LNCAP (cell line): ENCODE measurements at regions not wholly inside any gene's neighbourhood (a gene's known extent, or its start where the extent isn't known, plus 50 kb on each side); places are given as distances from the start of the nearest gene placed in this dataset.

Source experiments
- TF ChIP-seq, protein P1 (sequence below): fragments of 450-650 bp; IDR thresholded peaks from 2 replicates; pipeline ENCODE4 v1.5.1; 2017; ENCODE audit warnings: mild to moderate bottlenecking

DNA sequence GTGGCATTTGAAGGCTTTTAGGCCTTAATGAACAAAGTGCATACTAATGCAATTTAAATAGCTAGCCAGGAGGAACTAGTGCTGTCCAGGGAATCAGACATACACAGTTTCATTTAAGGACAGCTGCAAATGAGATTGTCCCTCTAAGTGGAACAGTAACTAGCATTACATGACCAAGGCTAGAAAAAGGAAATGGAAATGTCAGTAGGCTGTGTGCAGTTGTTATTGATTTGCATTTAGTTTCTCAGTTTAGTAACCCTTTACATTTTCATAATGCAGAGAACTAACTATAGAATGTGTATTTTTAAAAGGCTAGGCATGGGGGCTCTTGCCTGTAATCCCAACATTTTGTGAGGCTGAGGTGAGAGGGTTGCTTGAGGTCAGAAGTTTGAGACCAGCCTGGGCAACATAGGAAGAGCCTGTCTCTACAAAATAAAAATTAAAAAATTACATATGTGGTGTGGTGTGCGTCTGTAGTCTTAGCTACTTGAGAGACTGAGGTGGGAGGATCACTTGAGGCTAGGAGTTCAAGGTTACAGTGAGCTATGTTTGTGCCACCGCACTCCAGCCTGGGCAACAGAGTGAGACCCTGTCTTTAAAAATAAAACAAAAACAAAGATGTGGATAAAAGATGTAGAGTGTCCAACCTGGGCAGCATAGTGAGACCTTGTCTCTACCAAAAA, 468.0 kb downstream of the UTRN start:
- TF ChIP-seq, protein P1, sequence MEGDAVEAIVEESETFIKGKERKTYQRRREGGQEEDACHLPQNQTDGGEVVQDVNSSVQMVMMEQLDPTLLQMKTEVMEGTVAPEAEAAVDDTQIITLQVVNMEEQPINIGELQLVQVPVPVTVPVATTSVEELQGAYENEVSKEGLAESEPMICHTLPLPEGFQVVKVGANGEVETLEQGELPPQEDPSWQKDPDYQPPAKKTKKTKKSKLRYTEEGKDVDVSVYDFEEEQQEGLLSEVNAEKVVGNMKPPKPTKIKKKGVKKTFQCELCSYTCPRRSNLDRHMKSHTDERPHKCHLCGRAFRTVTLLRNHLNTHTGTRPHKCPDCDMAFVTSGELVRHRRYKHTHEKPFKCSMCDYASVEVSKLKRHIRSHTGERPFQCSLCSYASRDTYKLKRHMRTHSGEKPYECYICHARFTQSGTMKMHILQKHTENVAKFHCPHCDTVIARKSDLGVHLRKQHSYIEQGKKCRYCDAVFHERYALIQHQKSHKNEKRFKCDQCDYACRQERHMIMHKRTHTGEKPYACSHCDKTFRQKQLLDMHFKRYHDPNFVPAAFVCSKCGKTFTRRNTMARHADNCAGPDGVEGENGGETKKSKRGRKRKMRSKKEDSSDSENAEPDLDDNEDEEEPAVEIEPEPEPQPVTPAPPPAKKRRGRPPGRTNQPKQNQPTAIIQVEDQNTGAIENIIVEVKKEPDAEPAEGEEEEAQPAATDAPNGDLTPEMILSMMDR = no peak

DNA sequence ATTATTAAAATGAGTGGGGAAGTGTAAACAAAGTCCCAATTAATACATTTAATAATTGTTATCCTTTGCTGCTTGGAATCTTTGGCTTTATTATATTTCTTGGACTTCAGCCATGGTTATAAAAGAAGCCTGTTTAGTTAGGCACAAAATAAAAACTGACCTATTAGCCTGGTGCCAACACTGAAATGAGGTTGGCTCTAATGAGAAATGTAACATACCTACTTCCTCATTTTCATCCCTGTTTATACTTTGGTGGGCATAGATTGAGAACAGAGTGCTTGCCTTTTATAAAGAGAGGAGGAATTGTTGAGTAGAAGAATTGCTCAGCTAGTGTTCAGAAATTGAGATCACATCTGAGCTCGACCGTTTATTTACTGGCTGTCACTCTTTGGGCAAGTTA, 471.3 kb downstream of the UTRN start:
- TF ChIP-seq, protein P1 = no peak

DNA sequence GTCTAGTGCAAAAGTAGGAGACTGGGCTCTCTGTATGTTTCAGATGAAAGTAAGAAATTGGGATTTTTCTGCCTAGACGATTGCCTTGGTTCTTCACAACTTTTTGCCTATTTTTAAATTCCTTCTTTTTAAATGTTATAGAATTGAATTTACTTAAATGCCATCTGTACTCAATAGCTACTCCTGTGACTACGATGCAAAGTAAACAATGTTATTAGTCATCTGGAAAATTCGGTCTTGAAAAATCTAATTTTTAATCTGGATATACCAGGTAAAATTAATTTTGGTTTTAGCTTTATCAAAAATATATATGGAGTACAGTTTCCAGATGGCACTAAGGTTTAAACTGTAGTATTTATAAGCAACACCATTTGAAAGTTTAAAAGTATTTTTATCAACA, 472.2 kb downstream of the UTRN start:
- TF ChIP-seq, protein P1 = no peak

DNA sequence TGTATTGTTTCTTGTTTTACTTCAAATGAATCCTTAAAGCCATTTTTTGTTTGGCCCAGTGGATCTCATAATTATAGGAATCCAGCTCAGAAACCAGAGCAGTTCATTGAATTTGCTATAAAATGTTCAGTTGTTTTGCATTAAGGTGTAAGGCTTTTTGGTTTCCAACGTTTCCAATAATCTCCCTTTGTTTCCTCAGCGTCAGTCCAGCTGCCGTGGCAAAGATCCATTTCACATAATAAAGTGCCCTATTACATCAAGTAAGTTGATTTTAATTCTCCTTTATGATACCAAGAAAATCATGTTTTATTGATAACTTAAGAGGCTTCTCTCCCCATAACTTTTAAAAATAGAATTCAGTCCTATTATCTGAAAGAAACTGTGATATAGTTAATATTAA, 472.6 kb downstream of the UTRN start:
- TF ChIP-seq, protein P1 = no peak

DNA sequence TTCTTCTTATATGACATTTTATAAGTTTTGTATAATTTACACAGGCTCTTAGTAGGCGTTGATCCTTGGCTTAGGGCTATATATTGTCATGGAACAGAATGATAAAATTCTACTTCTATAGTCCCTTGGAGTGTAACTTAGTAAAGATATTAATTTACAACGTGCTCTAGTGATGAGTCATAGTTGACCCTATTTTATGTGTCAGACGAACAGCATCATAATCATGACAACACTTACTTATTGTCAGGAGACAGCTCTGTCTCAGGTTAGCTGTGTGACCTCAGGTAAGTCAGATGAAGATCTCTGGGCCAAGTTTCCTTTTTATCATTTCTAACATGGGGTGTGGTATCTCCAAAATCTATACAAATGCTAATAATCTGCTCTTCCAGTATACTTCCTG, 473.5 kb downstream of the UTRN start:
- TF ChIP-seq, protein P1 = no peak

DNA sequence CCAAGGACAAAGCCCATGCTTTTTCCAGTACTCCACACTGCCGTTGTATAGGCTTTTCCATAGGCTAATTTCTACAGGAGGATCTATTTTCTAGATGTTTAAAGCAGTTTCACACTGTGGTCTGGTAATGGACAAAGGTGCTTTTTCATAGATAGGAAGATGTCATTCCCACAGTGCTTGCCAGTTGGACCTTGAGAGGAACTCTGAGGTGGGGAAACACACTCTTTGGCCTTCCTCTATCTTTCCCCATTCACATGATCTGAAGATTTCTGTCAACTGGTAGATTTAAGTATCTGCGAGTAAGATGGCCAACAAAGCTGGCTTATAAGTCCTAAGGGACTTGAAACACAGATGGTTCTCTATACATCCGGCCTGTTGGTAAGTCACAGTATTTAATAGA, 477.3 kb downstream of the UTRN start:
- TF ChIP-seq, protein P1 = no peak

DNA sequence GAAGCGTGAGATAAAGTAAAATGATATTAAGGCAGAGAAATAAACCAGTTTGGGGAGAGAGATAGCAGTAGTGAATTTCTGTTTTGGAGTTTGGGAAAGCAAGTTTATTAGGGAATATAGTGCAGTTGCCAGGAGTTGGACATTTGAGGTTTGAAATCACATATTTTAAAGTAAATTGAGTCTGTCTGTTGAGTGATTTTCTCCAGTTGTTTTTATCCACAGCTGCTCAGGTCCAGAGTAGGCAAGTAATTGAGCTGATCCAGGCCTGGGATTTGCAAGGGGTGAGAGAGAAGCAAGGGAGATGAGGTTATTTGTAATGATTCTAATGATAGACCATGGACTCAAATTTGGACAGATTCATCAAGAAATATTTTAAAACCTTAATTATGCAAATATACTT, 481.9 kb downstream of the UTRN start:
- TF ChIP-seq, protein P1 = no peak

DNA sequence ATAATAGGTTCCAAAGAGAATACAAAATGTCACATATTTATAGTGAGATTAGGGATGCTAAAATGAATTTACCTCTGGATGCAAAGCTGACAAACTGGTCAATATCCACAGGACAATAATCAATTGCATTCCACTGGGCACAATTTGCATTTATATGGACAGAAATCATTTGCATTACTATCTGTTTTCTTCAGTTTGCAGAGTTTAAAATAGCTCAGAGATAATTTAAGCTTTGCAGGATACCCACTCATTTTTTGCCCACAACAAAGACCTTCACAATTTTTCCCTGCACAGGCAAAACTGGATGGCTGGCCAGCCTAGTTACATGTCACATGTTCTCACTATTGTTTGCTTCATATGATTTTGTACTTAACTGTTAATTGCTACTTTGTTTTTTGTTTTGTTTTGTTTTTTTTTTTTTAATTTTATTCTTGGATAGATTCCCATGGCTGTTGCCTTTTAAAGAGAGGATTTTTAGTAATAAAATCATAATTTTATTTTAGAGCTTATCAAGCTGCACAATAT, 483.5 kb downstream of the UTRN start:
- TF ChIP-seq, protein P1 = no peak
